ENCODE measurements at regions not wholly inside any gene's neighbourhood (a gene's known extent, or its start where the extent isn't known, plus 50 kb on each side); places are given as distances from the start of the nearest gene placed in this dataset.

DNA sequence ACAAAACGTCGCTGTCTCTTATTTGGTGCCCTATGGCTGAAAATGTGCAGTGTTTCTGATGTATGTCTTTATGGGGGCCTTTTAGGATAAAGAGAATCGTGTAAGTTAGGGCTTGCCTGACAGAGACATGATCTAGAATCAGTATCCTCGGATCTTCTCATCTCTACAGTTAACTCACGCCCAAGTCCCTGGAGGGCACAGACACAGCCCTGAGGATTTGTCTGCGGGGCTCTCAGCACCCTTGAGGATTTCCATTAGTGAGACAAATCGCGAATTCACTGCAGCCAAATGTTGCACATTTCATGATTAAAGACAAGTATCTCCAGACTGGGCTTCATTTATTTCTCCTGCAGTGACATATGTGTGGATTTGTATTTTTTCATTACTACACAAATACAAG, 552.7 kb downstream of the C6orf118 start:
- no peak overlapping the region for H3K27ac ChIP-seq
- TF ChIP-seq, protein P1, sequence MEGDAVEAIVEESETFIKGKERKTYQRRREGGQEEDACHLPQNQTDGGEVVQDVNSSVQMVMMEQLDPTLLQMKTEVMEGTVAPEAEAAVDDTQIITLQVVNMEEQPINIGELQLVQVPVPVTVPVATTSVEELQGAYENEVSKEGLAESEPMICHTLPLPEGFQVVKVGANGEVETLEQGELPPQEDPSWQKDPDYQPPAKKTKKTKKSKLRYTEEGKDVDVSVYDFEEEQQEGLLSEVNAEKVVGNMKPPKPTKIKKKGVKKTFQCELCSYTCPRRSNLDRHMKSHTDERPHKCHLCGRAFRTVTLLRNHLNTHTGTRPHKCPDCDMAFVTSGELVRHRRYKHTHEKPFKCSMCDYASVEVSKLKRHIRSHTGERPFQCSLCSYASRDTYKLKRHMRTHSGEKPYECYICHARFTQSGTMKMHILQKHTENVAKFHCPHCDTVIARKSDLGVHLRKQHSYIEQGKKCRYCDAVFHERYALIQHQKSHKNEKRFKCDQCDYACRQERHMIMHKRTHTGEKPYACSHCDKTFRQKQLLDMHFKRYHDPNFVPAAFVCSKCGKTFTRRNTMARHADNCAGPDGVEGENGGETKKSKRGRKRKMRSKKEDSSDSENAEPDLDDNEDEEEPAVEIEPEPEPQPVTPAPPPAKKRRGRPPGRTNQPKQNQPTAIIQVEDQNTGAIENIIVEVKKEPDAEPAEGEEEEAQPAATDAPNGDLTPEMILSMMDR (conservative IDR thresholded peaks at IDR 0.05), result no peak

DNA sequence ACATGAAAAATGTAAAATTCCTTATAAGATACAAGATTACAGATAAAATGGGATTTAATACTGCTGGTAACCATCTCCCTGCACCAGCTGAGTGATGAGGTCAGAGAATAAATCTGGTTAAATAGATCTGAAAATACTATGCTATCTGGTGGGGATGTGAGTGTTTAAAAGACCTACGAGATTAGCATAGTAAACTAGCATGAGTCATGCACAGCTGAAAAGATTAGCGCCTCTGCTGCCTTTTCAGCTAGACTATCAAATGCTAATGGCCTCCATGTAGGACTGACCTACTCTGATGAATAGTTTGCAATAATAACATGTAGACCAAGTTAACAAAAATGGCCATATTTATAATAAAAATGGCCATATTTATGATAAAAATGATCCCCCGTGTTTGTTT, 553.3 kb downstream of the C6orf118 start:
- H3K27ac ChIP-seq, result no peak overlapping the region
- TF ChIP-seq, protein P1 (conservative IDR thresholded peaks at IDR 0.05), result no peak

DNA sequence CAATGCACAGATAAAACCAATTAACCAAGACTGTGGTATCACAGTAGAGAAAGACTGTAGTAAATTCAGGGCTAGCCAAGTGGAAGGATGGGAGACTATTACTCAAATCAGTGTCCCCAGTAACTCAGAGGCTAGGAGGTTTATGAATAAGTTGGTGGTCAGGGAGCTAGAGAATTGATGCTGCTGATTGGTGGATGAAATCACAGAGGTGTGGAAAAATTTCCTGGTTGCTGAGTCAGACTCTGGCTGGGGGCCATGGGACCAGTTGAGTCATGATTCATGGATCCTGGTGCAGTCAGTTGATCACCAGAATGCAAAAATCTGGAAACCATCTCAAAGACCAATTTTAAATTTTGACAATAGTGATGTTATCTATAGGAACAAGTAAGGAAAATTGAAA, 555.9 kb downstream of the C6orf118 start:
- no peak overlapping the region for H3K27ac ChIP-seq
- TF ChIP-seq, protein P1 (conservative IDR thresholded peaks at IDR 0.05), result no peak

DNA sequence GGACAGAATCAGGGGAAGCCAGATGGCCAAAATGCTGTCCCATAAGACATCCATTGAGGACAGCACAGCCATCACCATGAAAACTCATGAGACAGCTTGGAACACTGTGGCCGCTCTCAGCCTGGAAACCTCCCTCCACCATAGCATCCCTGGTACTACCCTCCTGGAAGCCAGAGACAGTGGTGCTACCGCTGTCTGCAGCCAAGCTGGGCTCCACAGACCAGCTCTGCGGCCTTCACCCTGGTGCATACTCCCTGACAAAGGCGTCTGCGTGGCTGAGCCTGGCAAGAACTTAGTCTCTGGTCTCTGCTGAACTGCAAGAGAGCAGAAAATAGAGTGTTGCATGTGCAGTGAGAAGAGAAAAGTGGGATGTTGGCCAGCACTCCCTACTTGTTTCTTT, 558.0 kb downstream of the C6orf118 start:
- no peak overlapping the region for H3K27ac ChIP-seq
- TF ChIP-seq, protein P1 (conservative IDR thresholded peaks at IDR 0.05), result no peak

DNA sequence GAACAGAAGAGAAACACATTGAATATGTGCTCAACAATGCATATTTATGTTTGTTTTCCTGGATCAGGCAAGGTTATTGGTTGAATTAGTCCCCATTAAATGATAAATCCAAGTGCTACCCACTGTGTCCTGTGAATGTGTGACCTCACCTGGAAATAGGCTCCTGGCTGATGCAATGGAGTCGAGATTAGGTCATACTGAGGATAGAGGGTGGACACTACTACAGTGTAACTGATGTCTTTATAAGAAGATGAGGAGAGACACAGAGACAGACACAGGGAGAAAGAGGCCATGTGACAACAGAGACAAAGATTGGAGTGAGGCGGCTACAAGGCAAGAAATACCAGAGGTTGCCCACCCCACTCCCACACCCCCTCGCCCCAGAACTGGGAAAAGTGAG, 559.3 kb downstream of the C6orf118 start:
- TF ChIP-seq, protein P1 (conservative IDR thresholded peaks at IDR 0.05), result no peak
- H3K27ac ChIP-seq, result no peak overlapping the region

DNA sequence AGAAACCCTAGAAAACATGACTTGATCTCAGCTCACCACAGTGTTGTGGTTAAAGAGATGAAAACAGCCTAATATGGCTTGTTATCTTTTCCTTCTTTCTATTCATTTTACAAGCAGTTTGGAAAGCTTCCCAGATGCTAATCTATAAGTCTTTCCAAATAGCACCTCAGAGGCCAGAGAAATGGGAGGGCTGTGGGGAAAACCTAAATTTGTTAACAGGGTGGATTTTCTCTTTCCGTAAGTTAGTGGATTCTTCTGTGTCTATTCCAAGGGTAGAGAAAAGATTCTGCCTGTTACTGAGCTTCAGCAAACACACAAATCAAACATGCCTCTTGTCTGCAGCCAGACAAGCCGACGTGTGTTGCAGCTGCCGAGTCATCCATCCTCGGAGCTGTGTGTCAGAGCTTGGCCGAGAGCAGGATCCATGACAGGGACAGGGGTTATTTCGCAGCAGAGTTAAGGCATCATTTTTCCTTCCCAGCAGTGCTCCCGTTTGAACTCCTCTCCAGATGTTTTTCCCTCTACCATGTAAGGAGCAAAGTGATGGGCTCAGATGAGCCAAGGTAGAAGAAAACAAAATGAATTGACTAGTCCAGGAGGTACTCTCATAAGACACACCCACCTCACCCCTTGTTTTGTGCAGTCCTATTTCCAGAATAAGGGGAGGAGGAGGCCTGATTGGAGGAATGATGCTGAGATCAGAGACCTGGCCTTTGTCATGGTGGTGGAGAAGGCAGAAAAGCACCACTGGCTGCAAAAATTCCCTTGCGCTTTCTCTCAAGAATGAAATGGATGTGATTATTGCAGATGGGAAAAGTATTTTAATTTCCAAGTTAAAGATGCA, 560.0 kb downstream of the C6orf118 start:
- no peak overlapping the region for H3K27ac ChIP-seq
- TF ChIP-seq, protein P1 (conservative IDR thresholded peaks at IDR 0.05), result no peak

DNA sequence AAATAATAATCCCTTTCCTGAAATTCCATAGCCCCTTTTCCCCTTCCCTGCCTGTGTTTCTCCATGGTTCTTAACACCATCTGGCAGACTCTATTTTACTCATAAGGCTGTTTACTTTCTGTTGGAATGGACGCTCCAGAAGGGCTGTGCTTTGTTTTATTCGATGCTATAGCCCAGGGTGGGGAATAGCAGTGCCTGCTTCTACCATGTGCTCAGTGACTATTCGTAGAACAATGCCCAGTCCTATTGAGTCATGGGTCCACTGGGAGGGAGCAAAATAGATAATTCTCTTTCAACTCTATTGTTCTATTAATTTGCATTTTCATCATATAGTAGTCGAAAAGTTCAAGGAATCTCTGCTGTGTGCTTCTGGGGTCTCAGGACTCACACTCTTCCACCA, 565.1 kb downstream of the C6orf118 start:
- H3K27ac ChIP-seq, result no peak overlapping the region
- TF ChIP-seq, protein P1 (conservative IDR thresholded peaks at IDR 0.05), result no peak
